ENCODE measurements at regions not wholly inside any gene's neighbourhood (a gene's known extent, or its start where the extent isn't known, plus 50 kb on each side); places are given as distances from the start of the nearest gene placed in this dataset.

DNA sequence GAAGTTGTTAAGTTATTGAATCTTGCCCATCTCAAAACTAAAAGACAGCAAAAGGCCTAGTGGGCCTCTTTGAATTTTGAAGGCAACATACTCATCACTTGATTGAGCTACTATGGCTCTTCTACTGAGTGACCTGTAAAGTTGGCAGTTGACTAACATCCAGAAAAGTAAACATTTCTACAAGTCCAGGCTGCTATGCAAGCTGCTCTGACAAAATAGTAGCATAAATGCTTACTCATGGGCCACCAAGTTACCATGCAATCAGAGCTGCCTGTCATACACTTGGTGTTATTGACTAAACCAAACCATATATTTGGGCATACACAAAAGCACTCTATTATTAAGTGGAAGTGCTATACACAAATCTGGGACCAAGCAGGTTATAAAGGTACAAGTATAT, 148.8 kb downstream of the DDX3Y start:
- no peak for TF ChIP-seq POLR2A (IDR thresholded peaks at IDR 0.05; ENCODE audit: control extremely low read depth in 1 of 2, low read depth in 2 of 2, low read length in 2 of 2)
- TF ChIP-seq EZH2 (IDR thresholded peaks at IDR 0.05; ENCODE audit: low read depth, low read length, severe bottlenecking), result no peak
- no peak for TF ChIP-seq CBX8 (IDR thresholded peaks at IDR 0.05; ENCODE audit: borderline replicate concordance, low read depth, low read length)
